ENCODE measurements at regions not wholly inside any gene's neighbourhood (a gene's known extent, or its start where the extent isn't known, plus 50 kb on each side); places are given as distances from the start of the nearest gene placed in this dataset.

GRCh38 chr3:23052208-23052607, 150.9 kb upstream of the UBE2E2 start:
- no peak for DNase-seq (ENCODE audit: low spot score)

- no peak for DNase-seq (ENCODE audit: low spot score)
These were observed 150.5 kb upstream of the UBE2E2 start for GRCh38 chr3:23052620-23053019.

DNA sequence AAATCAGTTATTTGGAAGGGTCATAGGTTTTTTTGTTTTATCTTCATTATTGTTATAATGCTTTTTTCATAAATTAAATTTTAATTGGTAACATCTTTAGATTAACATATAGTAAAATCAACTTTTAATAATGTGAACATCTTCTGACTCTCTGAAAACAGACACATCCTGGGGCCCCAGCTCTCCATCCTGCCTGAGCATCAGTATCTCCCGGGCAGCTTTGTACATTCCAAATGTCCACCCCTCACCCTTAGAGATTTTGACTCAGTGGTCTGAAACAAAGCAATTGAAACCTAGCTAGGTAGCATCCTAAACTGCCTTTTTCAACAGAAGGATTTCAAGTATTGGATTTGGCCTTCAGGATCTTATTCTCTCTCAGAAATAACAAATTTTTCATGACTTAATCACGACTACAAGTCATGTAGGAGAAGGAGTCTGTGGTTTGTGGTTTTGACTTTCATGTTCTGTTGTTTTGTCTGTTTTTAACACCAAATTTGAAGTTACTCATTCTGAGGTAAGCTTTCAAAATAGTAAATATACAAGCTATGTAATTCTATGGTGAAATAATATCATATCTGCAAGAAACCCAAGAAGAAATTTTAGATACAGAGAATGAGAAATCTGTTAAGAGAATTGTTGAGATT, 147.3 kb upstream of the UBE2E2 start:
- DNase-seq (ENCODE audit: low spot score): peak; percentile 34

DNA sequence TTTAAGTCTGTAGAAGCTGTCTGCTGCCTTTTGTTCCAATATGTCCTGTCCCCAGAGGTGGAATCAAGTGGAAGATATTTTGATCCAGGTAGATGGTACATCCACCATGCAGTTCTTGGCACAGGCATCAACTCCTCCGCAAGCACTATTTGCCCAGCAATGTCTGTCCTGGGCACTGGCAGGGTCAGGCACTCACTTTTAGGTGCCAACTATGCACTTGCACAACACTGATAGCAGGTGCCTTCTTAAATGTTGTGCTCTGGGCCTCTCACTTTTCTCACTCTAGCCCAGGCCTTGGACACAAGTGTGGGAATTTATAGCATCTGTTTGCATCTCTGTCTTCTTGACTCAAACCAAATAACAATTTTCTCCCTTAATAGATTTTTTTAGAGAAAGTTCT, 140.5 kb upstream of the UBE2E2 start:
- DNase-seq (ENCODE audit: low spot score): no peak

GRCh38 chr3:23062982-23063381, 140.1 kb upstream of the UBE2E2 start:
- DNase-seq (ENCODE audit: low spot score): no peak

DNA sequence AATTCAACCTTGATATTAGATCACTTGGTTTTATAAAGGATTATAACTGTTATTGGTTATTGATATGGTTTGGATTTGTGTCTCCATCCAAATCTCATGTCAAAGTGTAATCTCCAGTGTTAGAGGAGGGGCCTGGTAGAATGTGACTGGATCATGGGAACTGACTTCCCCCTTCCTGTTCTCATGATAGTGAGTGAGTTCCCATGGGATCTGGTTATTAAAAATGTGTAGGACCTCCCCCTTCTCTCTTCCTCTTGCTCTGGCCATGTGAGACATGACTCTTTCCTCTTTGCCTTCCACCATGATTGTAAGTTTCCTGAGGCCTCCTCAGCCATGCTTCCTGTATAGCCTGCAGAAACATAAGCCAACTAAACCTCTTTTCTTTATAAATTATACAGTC, 136.0 kb upstream of the UBE2E2 start:
- DNase-seq (ENCODE audit: low spot score): no peak

DNA sequence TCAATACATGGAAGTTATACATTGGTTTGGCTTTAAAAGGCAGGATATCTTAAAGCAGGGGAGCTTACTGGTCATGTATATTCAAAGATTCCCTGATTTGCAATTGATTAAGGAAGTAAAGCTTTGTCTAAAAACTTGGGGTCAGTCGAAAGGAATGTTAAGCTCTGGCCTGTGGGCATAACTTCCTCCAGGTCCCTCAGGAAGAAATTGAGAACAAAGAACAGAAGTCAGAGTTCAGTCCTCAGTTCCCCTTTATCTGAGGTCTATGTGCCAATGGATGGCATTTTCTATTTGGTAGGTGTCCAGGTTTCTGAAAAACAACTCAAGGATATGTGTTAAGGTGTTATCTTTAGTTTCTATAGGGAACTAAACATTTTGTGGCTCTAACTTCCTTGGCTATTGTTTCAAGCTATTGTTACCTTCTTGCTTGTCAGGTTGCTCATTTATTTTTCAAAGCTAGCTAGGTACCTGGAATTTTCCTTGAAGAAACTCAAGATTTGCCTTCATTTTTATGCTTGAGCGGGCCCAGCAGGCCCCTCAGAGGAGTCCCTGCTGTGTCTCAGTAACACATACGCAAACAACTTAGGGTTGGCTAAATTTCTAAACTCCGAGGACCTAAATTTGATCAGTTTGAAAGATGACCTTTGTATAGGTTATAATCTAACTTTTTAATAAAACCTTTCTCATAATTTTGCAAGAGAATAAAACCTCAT, 135.0 kb upstream of the UBE2E2 start:
- DNase-seq (ENCODE audit: low spot score): no peak

- DNase-seq (ENCODE audit: low spot score): no peak
These were observed 131.8 kb upstream of the UBE2E2 start for GRCh38 chr3:23071296-23071695.

- no peak for DNase-seq (ENCODE audit: low spot score)
These were observed 131.4 kb upstream of the UBE2E2 start for GRCh38 chr3:23071758-23072157.

- no peak for DNase-seq (ENCODE audit: low spot score)
These were observed 130.4 kb upstream of the UBE2E2 start for GRCh38 chr3:23072693-23073092.

GRCh38 chr3:23073724-23074305, 129.3 kb upstream of the UBE2E2 start:
- DNase-seq (ENCODE audit: low spot score): no peak

DNA sequence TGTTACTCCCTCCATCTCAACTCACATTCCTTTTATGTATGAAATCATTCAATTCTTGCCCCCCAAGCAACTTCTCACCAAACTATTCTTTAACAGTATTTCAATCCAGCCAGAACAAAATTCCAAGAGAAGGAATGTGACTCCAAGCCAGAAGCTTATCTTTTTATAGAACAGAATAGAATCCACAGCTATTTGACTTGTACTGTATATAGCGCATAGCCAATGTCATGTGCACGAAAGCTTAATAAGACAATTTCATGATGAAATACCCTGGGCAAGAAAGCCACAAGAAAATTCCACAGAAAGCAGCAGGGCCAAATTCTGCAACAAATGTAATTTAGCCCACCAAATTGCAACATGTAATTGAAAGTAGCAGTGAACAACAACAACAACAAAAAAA, 127.6 kb upstream of the UBE2E2 start:
- DNase-seq (ENCODE audit: low spot score): peak; percentile 23

DNA sequence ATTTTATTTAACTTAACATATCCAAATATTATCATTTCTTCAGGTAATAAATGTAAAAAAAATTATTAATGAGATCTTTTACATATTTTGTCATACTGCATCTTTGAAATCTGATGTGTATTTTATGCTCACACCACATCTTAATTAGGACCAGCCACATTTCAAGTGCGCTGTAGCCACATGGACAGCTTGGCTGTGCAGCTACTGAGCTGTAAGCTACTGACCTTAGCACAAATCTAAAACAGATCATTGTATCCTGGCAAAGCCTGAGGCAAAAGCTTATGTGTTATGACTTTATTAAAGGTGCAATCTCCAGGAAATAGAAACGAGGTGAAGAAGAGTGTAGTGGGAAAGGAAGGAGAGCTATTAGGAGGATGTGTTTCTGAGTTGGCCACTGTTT, 126.7 kb upstream of the UBE2E2 start:
- no peak for DNase-seq (ENCODE audit: low spot score)

DNA sequence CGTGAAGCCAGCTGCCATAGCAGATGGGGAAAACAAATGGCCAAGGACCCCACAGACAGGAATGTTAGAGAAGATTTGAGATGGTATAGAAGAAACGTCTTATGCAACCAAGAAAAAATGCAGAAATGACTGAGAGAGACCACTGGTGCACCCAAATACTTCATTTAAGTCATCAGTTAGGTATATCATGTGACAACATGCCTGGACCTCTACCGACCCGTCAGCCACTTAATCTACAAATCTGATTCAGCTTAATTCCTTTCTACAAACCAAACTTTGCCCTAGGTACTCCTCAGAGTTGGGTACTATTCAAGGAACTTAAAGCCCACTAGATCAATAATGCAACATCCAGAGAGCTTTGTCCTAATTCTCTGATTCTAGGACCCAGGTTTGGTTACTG, 126.0 kb upstream of the UBE2E2 start:
- DNase-seq (ENCODE audit: low spot score): no peak

- no peak for DNase-seq (ENCODE audit: low spot score)
These were observed 124.4 kb upstream of the UBE2E2 start for GRCh38 chr3:23078735-23079134.

DNA sequence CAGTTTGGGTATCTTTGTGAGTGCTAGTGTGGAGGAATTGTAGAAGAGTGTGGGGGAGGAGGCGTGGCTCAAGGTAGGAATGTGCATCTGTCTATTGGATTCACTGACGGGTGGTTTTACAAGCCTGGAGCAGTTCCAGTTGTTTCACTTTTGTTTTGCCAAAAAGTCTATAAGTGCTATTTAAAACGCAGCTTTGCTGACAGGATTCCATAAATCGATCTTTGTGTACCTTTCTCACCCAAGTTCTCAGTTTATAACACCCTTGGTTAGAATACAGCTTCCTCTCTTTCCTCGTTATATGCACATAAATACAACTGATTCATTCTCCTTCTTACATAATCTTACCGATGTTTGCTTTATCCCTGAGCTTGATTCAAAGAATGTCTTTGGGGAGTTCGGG, 123.2 kb upstream of the UBE2E2 start:
- no peak for DNase-seq (ENCODE audit: low spot score)

DNA sequence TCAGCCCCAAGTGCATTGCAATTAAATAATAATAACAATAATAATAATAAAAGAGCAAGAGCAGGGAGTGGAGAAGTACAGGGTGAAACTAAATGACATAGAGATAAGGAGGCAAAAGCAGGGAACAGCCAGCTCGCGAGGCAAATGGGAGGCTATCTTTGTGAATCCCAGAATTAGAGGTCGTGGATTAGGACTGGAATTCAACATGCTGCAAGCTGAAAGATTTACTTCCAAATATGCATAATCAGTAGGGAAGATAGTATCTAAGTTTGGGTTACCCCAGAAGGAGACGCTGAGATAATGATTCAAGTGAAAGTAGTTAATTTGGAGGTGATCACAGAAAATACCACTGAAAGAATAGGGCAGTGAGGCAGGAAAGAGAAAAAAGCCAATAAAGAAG, 119.4 kb upstream of the UBE2E2 start:
- DNase-seq (ENCODE audit: low spot score): no peak

GRCh38 chr3:23084367-23084766, 118.8 kb upstream of the UBE2E2 start:
- DNase-seq (ENCODE audit: low spot score): no peak

- DNase-seq (ENCODE audit: low spot score): no peak
These were observed 117.9 kb upstream of the UBE2E2 start for GRCh38 chr3:23085261-23085660.

GRCh38 chr3:23086331-23086730, 116.8 kb upstream of the UBE2E2 start:
- no peak for DNase-seq (ENCODE audit: low spot score)

GRCh38 chr3:23086831-23087230, 116.3 kb upstream of the UBE2E2 start:
- DNase-seq (ENCODE audit: low spot score): no peak

DNA sequence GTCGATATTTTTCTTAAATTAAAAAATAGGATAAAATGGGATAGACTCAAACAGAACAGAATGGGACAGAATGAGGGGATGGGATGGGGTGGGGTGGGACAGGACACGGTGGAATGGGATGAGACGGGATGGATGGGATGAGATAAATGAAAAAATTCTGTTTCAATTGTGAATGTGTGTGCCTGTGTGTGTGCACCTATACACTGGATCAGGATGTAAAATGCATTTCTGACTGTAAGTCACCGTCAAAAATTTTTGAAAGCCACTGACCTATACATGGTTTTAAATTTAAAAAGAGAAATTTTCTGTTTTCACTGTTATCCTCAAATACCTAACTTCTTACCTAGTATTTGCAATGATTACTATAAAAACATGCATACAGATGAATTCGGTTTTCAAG, 108.7 kb upstream of the UBE2E2 start:
- no peak for DNase-seq (ENCODE audit: low spot score)

DNA sequence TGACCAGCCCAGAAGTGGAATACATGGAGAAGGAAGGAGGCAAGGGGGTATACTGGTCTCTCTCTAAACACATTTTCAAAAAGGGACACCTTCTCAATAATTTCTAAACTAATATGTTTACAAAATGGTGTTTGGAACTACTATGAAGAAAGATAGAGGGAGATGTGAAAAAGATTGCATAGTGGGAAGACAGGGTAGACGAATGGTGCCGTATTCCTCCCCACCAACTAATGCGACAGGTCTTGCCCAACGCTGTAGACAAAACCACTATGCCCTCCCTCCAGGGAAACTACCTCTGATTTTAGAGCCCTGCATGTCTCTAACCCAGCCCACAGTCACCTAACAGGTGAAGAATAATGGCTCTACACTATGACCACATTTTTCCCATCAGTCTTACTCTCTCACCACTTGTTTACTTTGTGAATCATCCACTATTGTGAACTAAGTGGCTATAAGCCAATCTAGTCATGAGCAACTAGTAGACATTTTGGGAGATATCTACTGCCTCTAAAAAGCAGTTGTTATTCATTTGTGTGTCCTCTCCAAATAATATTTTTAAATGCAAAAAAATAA, 108.2 kb upstream of the UBE2E2 start:
- peak; percentile 61 for DNase-seq (ENCODE audit: low spot score)
